CD4-positive, alpha-beta T cell treated with Interleukin-15 for 1 hour (primary cell): ENCODE measurements at regions not wholly inside any gene's neighbourhood (a gene's known extent, or its start where the extent isn't known, plus 50 kb on each side); places are given as distances from the start of the nearest gene placed in this dataset.
A peak's percentile ranks its signal among the peaks of the same experiment; 100 is the strongest.
"Not testable (repeated sequence)": the region's sequence is repeated elsewhere in the genome, so short reads cannot be mapped to it uniquely, and the experiment has no call there.

Experiments used
- DNase-seq: peaks from one replicate; pipeline ENCODE4 v3.0.0-alpha.2; 2020

DNA sequence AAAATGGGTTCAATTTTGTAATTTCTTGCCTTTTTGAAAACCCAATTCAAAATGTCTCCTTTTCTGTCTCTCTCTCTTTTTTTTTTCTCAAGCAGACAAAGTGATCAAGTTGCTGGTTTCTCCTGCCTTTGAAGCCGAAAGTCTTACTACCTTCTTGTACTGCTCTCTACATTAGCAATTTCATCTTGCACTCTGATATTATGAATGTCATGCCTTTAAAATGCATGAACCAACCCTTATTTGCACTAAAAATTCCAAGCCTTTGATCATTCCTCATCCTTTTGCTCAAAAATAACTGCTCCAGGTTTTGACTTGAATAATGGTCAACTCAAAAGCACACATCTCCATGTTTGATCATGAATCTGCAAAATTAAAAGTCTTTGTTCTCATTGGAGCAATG, 125.2 kb downstream of the CETN3 start:
- DNase-seq, result no peak

DNA sequence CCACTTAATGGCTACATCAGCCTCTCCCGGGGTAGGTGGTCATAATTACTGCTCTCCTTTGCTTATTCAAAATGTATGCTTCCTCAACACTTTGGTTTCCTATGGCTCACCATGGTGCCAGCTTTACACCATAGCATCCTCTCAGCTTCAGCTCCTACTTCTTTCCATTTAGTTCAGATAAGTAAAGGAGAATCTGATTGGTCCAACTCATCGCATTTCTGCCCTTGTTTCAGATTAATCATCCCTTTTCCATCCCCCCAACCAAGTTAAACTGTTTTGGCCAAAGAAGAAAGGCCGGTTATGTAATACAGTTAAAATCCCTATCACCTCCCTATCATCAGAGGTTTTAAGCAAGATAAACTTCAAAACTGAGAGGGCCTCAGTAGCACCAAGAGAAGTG, 130.5 kb downstream of the CETN3 start:
- no peak for DNase-seq

DNA sequence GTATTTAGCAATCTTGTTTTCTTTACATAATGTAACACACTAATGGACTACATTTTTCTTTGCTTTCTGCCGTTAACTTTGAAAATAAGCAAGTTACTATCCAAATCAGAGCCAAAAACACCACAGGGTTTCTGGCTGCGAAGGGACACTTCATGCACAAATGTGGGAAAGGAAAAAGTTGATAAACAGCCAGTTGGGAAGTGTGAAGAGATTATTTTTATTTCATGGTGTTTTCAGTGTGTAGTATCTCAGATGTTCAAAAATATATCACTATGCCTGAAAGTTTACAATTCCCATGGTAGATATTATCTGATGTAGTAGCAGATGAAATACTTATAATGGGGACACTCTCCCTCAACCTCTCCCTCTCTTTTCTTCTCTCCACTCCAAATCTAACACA, 135.3 kb downstream of the CETN3 start:
- no peak for DNase-seq

DNA sequence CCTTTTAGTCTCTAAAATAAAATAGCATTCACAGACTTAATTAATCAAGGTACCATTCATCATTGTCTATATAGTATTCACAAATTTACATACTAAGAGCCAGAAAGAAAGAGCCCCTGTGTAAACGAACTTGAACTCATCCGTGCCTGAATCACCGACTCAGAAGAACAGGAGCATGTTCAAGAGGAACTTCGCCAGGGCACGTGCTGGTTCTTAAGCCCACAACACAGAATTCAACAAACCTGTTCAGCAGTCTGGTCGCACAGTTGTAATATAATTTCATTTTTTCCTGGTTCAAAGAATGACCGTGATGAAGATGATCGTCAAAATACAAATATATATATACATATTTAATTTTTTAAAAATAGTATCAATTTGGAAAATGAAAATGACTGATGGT, 141.9 kb downstream of the CETN3 start:
- DNase-seq, result no peak

DNA sequence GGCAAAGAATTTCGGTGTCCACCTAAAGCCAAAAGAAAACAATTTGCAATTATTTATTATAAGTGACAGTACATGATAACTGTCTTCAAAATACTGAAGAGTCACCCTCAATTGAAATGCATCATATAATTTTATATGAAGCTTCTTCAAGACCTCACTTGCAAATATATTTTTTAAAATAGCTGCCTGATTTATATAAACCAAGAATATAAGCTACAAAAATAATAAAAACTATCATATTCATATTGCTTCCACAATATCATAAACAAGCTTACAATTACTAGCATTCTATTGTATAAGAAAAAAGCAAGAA, 144.1 kb downstream of the CETN3 start:
- no peak for DNase-seq

DNA sequence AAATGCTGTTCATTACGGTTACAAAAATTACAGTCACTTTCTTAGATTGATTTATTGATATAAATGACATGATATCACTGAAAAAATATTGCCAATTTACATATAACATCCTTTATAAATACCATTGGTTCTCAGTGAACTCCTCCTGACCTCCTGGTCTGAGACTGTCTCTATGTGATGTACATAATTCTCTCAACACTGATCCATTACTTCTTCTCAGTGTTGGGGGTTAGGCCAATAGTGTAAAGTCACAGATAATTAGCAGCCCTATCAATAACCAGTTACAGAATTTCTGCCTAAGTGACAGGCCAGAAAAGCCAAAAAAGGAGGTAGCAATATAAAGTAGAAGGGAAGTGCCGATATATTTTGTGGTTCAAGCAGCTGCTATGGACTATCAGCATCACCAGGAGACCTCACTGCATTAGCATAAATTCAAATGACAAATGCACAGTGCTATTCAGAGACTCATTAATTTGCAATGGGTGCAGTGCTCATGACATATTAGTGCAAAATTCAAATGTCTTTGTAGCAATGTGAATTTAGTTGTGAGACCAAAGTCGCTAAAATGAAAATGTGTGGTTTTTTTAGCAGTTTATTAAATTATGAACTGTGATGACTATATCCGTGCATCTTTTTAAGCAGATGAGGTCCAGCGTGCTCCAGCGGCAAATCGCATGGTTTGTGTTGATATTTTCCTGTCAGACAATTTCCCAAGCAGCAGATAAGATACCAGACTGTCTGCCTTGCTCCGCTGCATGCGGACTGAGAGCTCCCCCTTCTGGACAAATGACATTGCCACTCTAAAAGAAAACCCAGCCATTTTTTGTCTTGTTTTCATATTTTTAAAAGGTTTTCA, 144.6 kb downstream of the CETN3 start:
- DNase-seq, result peak; percentile 32

DNA sequence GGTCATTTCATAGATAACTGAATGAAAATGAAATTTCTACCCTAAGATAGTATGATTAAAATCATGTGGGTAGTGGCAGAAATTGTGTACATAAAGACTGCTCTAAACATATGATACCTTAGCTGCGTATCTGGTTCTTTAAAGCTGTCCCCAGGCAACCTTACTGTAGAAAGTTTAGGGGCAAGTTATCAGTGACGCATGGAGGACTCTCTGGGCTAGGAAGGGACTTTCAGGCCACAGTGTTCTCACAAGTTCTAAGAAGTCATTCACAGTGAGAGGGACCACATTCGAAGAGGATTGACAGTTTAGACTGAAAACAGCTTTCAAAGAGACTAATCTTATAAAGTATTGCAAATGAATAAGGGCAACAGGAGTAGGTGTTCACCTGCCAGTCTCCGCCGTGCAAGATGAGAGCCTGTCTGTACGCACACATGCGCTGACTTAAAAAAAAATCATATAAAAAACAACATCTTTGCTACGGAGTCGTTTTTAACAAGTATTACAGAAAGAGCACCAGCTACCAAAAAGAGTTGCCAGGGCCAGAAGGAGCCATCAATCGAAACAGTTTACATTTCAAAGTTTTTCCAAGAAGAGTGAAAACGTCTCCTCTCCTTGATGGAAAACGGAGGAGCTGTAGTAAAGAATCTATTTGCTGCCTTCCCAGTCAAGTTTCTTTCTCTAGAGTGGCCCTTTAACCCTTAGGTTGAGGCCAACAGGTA, 146.3 kb downstream of the CETN3 start:
- no peak for DNase-seq

DNA sequence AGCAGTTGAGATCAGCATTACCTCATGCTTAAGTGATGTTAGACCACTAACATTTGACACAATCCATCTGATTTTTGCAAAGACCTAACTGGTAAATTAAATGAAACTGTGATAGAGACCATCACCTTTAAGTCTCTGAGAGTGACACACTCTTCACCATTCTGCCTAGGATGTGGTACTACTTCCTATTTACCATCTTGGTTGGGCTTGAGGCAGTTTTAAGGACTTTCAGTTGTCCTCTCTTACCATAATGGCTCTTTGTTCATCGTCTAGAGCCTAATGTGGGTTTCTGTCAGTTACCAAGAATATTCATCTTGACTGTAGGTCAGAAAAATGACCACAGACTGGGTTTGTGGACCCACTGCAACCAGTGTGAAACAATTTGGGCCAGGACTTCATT, 158.1 kb downstream of the CETN3 start:
- no peak for DNase-seq

DNA sequence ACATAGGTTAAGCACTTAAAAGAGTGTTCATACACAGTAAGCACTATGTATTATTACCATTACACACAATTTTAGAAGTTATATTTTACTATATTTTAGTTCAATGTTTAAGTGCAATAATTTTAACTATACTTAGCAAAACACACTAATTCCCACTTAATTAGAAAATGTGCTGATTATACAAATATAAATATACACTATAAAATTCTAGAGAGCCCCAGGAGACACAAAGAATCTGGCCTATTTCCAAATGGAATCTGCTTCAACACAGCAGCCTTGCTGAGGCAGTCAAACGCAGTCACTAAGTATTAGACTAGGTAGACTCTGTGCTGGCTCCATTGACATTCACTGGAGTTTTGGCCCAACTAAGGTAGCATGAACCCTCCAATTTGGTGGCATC, 160.9 kb downstream of the CETN3 start:
- DNase-seq, result no peak

DNA sequence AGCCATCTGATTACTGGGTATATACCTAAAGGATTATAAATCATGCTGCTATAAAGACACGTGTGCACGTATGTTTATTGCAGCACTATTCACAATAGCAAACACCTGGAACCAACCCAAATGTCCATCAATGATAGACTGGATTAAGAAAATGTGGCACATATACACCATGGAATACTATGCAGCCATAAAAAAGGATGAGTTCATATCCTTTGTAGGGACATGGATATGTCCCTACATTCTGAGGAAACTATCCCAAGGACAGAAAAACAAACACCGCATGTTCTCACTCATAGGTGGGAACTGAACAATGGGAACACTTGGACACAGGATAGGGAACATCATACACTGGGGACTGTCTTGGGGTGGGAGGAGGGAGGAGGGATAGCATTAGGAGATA, 165.7 kb downstream of the CETN3 start:
- not testable (repeated sequence) for DNase-seq

DNA sequence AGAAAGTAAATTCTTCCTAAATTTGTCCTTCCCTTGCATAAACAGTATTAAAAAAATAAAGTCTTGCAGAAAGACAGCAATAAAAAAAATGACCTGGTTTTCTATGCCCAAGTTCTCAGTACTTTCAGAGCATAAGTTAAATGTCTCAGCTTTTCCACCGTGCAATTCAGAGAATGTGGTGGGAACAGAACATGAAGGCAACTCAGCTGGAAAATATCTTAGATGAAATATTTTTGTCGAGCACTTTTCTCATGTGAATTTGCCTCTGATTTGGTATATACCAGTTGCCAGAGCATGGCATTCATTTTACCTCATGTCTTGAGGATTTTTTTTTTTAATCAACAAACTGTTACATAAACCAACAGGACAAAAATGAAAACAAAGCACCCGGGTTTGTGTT, 176.1 kb downstream of the CETN3 start:
- no peak for DNase-seq

DNA sequence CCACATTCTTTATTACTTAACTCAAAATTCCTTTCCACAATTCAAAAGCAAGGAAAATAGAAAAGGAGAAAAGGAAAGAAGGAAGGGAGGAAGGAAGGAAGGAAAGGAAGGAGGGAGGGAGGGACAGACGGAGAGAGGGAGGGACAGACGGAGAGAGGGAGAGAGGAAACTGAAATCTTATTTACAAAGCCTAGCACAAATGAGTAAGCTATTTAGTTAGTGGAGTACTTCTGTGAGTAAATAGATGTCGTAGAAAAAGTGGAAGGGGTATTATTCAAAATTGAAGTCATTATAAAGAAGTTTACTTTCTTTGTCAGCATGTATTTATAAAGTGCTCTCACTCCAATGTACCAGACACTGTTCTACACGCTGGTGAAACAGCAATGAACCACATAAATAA, 177.9 kb downstream of the CETN3 start:
- no peak for DNase-seq

DNA sequence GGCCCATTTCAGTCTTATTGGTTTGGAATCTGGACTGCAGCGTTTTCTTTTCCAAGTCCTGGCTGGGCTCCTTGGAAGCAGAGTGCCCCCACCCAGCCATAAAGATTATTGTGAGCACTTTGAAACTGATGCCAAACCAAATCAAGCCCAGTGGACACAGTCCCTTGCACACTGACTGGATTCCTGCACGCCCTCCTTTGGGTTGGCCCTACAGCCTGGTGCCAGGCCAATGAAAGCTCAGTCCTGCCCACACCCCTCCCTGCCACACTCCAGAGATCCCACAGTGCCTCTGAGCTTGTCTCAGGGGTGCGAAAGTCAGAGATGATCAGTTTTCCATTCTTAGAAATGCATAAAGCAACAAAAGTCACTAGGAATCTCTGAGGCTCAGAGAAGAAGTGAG, 181.9 kb downstream of the CETN3 start:
- DNase-seq, result no peak

DNA sequence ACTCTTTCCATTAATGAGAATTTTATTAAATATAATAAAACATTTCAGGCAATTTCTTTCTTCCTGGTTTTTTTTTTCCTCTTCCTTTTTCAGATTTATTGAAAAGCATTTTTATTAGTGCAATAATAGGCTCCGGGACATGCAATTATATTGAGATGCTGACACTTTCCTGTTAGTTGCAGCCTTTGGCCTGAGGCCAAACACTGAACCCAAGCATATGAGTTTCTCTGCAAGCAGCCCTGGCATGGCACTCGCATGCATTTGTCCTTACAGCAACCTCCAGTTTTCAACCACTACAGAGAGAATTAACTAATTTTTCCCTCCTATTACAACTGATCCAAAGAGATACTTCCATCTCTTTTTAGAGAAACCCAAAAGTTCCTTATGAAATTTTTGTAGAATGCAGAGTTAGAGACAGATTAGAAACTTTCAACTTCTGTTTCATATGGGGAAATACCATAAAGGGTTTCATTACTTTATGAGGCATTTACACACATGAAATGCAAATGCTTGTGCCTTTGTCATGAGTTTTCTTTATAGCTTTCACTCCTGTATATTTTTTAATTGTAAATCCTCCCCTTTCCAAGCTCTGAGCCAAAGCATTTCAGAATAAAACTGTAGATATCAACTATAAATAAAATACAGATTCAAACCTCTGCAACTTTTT, 183.0 kb downstream of the CETN3 start:
- no peak for DNase-seq

DNA sequence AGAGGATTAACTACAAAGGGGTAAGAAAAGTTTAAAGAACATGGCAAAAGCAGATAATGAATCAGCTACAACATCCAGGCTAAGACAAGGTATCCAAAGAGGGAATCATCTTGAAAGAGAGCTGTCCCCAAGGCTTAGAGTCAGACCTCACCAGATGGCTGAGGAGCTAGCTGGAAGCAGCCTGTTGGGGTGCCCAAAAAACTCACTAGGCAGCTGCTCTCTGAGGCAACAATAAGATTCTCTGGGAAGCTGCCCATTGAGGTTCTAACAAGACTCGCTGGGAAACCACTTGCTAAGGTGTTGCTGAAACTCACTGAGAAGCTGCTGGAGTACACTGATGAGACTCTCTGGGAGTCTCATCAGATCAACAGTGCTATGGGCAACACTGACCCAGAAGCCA, 185.2 kb downstream of the CETN3 start:
- DNase-seq, result no peak

DNA sequence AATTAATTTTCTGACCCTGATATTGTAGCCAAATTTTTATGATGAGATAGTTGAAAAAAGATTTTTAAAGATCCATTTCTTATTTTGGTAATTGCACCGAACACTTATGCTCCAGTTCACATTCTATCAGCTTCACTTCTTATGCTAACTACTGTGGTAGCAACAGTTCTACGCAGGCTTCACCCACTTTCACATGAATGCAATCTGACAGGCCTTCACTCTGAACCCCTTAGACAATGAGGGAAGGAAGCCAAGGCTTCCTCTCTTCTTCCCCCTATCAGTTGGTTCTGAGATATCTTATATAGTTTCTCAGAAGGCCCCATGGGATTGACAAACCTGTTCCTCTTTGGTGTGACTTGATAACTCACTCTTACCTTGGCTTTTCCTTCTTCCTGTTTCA, 185.8 kb downstream of the CETN3 start:
- DNase-seq, result no peak

DNA sequence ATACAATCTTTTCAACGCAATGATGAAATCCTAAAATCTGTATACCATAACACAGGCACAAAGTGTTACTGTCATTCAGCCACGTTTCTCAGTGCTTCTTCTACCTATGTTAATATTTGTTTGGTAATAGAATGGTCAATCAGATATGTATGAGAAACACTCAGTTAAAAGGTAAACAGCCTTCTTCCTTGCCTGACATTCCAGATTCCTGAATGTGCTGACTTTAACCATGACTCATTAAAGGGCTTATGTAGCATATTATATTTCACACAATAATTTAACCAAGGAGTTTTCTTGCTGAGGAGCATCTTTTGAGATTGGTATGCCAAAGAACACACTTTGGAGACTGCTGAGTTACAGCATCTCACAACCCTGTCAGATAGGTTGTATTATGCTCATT, 187.6 kb downstream of the CETN3 start:
- DNase-seq, result no peak

DNA sequence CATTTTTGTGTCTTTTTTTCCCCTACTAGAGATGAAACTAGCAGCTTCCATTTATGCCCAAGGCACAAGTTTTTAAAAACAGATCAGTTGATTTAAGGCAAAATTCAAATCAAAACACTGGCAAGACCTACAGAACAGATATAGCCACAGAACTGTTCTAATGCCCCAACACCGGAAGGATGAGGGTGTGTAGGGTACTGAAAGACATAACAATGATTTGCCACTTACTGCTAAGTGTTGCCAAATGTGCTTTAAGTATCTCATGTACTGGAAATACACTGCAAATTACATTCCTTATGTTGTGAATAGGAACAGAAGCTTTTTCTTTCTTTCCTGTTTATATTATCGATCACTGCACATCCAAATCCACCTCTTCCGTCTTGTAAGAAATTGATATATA, 189.0 kb downstream of the CETN3 start:
- DNase-seq, result no peak

DNA sequence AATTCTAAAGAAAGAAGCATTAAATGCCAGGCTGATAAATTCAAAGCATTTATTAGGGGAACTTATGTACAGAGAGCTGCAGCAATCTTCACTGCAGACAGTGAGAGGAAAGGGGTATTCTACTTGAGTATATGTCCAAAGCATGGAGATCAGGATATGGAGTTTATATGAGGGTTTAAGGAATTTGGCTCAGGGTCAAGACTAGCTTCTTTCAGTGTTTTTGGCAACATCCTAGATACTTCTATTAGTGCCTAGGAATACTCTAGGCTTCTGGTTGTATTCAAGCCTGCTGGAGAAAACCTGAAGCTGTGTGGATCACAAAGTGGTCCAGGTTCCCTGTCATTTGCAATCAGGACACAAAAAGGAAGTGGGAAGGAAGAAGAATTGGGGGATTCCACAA, 194.6 kb downstream of the CETN3 start:
- DNase-seq, result no peak

DNA sequence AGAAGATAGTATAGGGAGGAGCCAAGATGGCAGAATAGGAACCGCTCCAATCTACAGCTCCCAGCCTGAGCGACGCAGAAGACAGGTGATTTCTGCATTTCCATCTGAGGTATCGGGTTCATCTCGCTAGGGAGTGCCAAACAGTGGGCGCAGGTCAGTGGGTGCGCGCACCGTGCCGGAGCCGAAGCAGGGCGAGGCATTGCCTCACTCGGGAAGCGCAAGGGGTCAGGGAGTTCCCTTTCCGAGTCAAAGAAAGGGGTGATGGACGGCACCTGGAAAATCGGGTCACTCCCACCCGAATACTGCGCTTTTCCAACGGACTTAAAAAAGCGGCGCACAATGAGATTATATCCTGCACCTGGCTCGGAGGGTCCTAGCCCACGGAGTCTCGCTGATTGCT, 201.2 kb downstream of the CETN3 start:
- DNase-seq, result not testable (repeated sequence)

DNA sequence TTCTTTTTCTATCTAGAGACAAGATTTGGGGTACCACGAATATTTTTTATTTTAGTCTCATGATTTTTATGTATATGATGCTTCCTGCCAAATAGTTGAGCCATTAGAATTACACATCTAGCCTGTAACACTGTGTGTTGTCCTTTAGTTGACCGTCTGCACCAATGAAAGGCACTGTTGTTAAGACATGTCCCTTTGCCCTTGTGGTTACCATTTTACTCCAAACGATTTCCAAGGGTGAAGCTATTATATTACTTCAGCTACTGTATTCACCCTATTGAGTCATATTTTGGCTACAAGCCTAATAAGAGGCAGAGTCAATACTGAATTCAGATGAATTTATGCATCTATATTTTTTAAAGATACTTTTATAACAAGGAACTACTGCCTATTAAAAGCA, 207.6 kb downstream of the CETN3 start:
- no peak for DNase-seq

DNA sequence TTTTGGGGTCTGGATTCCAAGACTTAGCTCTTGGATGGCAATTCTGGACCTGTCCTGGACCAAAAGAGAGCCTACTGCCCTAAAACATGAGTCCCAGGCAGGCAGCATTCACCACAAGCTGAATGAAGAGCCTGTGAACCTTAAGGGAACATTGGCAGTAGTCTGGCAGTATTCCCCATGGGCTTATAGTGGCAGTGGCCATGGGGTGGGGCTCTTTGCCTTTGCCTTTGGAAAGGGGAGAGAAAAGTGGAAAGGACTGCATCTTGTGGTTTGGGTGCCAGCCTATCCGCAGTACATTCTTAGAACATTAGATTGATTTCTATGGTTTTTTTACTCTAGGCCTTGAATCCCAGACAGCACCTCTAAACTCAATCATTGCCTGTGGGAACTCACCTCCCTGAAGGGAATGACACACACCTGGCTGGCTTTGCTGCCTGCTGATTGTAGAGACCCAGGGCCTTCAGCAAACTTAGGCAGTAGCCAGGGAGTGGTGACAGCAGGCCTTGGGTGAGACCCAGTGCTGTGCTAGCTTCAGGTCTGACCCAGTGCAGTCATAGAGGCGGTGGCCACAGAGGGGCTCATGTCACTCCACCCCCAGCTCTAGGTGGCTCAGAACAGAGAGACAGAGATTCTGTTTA, 216.3 kb downstream of the CETN3 start:
- no peak for DNase-seq

DNA sequence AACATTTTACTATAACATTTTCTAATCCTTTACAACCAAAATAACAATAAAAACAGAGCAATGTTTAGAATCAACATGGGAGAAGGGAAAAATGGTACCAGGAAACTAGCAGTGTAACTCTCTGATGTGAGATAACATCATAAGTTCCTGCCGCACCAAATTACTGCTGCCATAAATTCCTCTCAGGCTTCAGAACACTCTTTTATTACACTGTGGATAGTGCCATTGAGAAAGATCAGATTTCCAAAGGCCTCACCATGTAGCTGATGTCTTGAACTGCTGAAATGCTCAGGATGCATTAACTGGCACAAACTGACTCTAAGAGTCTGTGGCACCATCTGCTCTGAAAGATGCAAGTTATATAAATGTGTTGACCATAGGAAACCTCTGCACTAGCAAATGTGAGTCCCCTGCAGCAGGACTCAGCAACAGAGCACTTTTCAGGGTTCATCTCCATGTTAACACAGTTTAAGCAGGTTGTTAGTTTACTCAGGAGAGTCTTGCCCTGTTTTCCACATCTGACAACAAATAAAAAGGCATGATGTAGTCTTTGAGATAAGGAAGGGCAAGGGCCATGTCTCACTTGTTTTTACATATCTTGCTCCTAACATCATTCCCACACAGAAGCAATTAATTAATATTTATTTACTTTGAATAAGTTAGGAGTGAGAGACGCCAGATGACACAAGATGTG, 218.1 kb downstream of the CETN3 start:
- DNase-seq, result no peak
